ENCODE measurements at regions not wholly inside any gene's neighbourhood (a gene's known extent, or its start where the extent isn't known, plus 50 kb on each side); places are given as distances from the start of the nearest gene placed in this dataset.

DNA sequence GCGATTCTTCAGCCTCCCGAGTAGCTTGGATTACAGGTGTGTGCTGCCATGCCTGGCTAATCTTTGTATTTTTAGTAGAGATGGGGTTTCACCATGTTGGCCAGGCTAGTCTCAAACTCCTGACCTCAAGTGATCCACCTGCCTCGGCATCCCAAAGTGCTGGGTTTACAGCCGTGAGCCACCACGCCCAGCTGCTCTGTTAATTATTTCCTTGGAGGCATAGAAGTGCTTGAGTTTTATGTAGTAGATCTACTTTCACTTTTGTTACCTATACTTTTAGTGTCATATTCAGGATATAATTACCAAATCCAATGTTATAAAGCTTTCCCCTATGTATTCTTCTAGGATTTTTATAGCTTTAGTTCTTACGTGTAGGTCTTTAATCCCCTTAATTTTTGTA is 1093.0 kb downstream of the GATA3 start:
- in situ Hi-C loops (cut with MboI) (no loop called here), intact Hi-C loops (cut with micrococcal nuclease; ENCODE audit: unreplicated experiment) (no loop called here)
- TF ChIP-seq MEF2A (IDR thresholded peaks at IDR 0.05; ENCODE audit: insufficient read depth, low read depth, low read length) = no peak
- no peak for TF ChIP-seq ATF2 (IDR thresholded peaks at IDR 0.05; ENCODE audit: low read length)
- no peak for TF ChIP-seq STAT1 (conservative IDR thresholded peaks at IDR 0.05)
- TF ChIP-seq RB1 (IDR thresholded peaks at IDR 0.05; ENCODE audit: borderline replicate concordance) = no peak
- no peak for TF ChIP-seq POLR2AphosphoS5 (IDR thresholded peaks at IDR 0.05; ENCODE audit: low read length)
- TF ChIP-seq BACH1 (IDR thresholded peaks at IDR 0.05; ENCODE audit: borderline replicate concordance) = no peak
- TF ChIP-seq E4F1 (IDR thresholded peaks at IDR 0.05; ENCODE audit: borderline replicate concordance, partially characterized antibody) = no peak
- TF ChIP-seq JUND (IDR thresholded peaks at IDR 0.05; ENCODE audit: low read depth, low read length) = no peak
- no peak for TF ChIP-seq KLF5 (IDR thresholded peaks at IDR 0.05; ENCODE audit: partially characterized antibody)
- no peak for TF ChIP-seq CHD2 (IDR thresholded peaks at IDR 0.05; ENCODE audit: borderline replicate concordance, low read depth, low read length)
- TF ChIP-seq GABPA (IDR thresholded peaks at IDR 0.05; ENCODE audit: low read depth) = no peak
- no peak for TF ChIP-seq GATAD2B (conservative IDR thresholded peaks at IDR 0.05; ENCODE audit: low read depth)
- TF ChIP-seq, protein P1, sequence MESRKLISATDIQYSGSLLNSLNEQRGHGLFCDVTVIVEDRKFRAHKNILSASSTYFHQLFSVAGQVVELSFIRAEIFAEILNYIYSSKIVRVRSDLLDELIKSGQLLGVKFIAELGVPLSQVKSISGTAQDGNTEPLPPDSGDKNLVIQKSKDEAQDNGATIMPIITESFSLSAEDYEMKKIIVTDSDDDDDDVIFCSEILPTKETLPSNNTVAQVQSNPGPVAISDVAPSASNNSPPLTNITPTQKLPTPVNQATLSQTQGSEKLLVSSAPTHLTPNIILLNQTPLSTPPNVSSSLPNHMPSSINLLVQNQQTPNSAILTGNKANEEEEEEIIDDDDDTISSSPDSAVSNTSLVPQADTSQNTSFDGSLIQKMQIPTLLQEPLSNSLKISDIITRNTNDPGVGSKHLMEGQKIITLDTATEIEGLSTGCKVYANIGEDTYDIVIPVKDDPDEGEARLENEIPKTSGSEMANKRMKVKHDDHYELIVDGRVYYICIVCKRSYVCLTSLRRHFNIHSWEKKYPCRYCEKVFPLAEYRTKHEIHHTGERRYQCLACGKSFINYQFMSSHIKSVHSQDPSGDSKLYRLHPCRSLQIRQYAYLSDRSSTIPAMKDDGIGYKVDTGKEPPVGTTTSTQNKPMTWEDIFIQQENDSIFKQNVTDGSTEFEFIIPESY (IDR thresholded peaks at IDR 0.05) = no peak
- no peak for TF ChIP-seq PML (IDR thresholded peaks at IDR 0.05; ENCODE audit: low read length)
- TF ChIP-seq, protein P2, sequence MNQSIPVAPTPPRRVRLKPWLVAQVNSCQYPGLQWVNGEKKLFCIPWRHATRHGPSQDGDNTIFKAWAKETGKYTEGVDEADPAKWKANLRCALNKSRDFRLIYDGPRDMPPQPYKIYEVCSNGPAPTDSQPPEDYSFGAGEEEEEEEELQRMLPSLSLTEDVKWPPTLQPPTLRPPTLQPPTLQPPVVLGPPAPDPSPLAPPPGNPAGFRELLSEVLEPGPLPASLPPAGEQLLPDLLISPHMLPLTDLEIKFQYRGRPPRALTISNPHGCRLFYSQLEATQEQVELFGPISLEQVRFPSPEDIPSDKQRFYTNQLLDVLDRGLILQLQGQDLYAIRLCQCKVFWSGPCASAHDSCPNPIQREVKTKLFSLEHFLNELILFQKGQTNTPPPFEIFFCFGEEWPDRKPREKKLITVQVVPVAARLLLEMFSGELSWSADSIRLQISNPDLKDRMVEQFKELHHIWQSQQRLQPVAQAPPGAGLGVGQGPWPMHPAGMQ (IDR thresholded peaks at IDR 0.05; ENCODE audit: borderline replicate concordance) = no peak
- no peaks in the 10 kb centered on the region for H3K9me3 ChIP-seq (replicated peaks; ENCODE audit: control insufficient read depth, insufficient read depth, low read length)
- H3K4me1 ChIP-seq (ENCODE audit: control insufficient read depth, insufficient read depth, low read length) = no peaks in the 10 kb centered on the region
- CTCF ChIA-PET = no interaction called here
- H3K79me2 ChIP-seq (ENCODE audit: control insufficient read depth, insufficient read depth, low read length) = no peaks in the 10 kb centered on the region
- H3K36me3 ChIP-seq (ENCODE audit: control insufficient read depth in 2 of 2, insufficient read depth in 2 of 2, low read length in 1 of 2) = no peaks in the 10 kb centered on the region
- WGBS (ENCODE audit: insufficient coverage, insufficient replicate concordance, low lambda C conversion rate, missing lambda C conversion rate) = 67% methylated on average over 6 of the region's 6 CpGs
- H3K4me3 ChIP-seq = no peak overlapping the region
- no peak overlapping the region for H3K27ac ChIP-seq (ENCODE audit: control insufficient read depth, insufficient read depth)
- no TSS peak for BruUV-seq (replicated peaks)
- ATAC-seq = no peak
- FAIRE-seq = no peak
- no peak for DNase-seq (ENCODE audit: low read depth, low spot score)
- H2AFZ ChIP-seq (ENCODE audit: control insufficient read depth, low read depth, low read length) = no peak overlapping the region
- RAD21 ChIA-PET (ENCODE audit: unreplicated experiment) = interaction anchor here (0.7 kb wide), 1 partner anchor 627 kb away, joined by 4 read pairs; no protein-coding TSS in a partner anchor
- no peaks in the 10 kb centered on the region for H4K20me1 ChIP-seq (ENCODE audit: control insufficient read depth, insufficient read depth)
- no peak overlapping the region for H3K4me2 ChIP-seq (ENCODE audit: control insufficient read depth, insufficient read depth)
- POLR2A ChIA-PET = no interaction called here
- H3K27me3 ChIP-seq (replicated peaks in 1 of 2; ENCODE audit: control insufficient read depth in 2 of 2, insufficient read depth in 2 of 2, low read length in 1 of 2) = no peaks in the 10 kb centered on the region
- H3K9ac ChIP-seq (ENCODE audit: control insufficient read depth, insufficient read depth, low read length) = no peak overlapping the region
- SMC1A ChIA-PET (ENCODE audit: uncharacterized antibody, unreplicated experiment) = no interaction called here
